Calu3 (cell line): ENCODE measurements at regions not wholly inside any gene's neighbourhood (a gene's known extent, or its start where the extent isn't known, plus 50 kb on each side); places are given as distances from the start of the nearest gene placed in this dataset.

ENCODE experiments used
- BruUV-seq: library from RNA; stranded (reverse); fragments of 400-500 nt; replicated peaks from 2 replicates; lab custom pipeline; 2021; lab: Mats Ljungman, UMichigan
- CTCF ChIA-PET: fragments of 300-600 bp; sonication (Branson Sonifier 250); formaldehyde crosslinking; loops from one replicate; lab custom pipeline; 2022; ENCODE audit warnings: antibody characterized with exemption; lab: Charles Lee
- DNase-seq: peaks from one replicate; pipeline ENCODE4 v3.0.0; 2022
- H3K27ac Mint-ChIP-seq: one replicate; pipeline ENCODE4 v1.8.0; 2022; ENCODE audit warnings: mixed read lengths; ENCODE audit not compliant: unreplicated experiment
- H3K27me3 Mint-ChIP-seq: one replicate; pipeline ENCODE4 v1.8.0; 2022; ENCODE audit warnings: mixed read lengths; ENCODE audit not compliant: unreplicated experiment
- H3K36me3 Mint-ChIP-seq: one replicate; pipeline ENCODE4 v1.8.0; 2022; ENCODE audit warnings: mild to moderate bottlenecking, moderate library complexity, mixed read lengths; ENCODE audit not compliant: insufficient read depth, unreplicated experiment
- H3K4me1 Mint-ChIP-seq: one replicate; pipeline ENCODE4 v1.8.0; 2022; ENCODE audit warnings: mild to moderate bottlenecking, low read depth, mixed read lengths; ENCODE audit not compliant: unreplicated experiment
- H3K4me3 Mint-ChIP-seq: one replicate; pipeline ENCODE4 v1.8.0; 2022; ENCODE audit warnings: mild to moderate bottlenecking, low read depth, moderate library complexity, mixed read lengths; ENCODE audit not compliant: unreplicated experiment
- H3K9me3 Mint-ChIP-seq: one replicate; pipeline ENCODE4 v1.8.0; 2022; ENCODE audit warnings: low read depth, mixed read lengths; ENCODE audit not compliant: unreplicated experiment
- intact Hi-C: fragments of 100-400 bp; cut with micrococcal nuclease; formaldehyde crosslinking; loops from one replicate; pipeline ENCODE4 v1.10.0; 2022; ENCODE audit not compliant: unreplicated experiment
- TF ChIP-seq, protein P1 (sequence below): fragments of 200-600 bp; IDR thresholded peaks from one replicate; pipeline ENCODE4 v1.8.0; 2022; ENCODE audit warnings: antibody characterized with exemption; ENCODE audit not compliant: unreplicated experiment

GRCh38 chr5:120967366-120967765 is 503.3 kb downstream of the PRR16 start:
- CTCF ChIA-PET = no interaction called here
- intact Hi-C loops = no loop called here

DNA sequence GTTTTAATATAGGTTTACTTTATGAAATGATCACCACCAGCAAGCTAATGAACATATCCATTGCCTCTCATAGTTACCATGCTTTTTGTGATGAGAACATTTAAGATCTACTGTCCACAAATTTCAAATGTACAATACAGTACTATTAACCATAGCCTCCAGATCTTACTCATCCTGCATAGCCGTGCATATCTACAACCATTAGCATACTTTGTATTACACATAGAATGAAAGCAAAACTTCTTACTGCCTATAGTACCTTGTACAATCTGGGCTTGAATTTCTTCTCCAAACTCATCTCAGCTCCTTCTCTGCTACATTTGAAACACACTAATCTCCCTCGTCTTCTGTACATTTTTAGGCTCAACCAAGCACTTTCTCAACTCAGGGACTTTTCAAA is 510.6 kb downstream of the PRR16 start:
- Mint-ChIP-seq H3K9me3 (no peaks in the 10 kb centered on the region), H3K27me3 (no peaks in the 10 kb centered on the region), H3K4me3 (no peak overlapping the region), H3K27ac (no peak overlapping the region), H3K4me1 (no peaks in the 10 kb centered on the region), H3K36me3 (no peaks in the 10 kb centered on the region)
- TF ChIP-seq, protein P1, sequence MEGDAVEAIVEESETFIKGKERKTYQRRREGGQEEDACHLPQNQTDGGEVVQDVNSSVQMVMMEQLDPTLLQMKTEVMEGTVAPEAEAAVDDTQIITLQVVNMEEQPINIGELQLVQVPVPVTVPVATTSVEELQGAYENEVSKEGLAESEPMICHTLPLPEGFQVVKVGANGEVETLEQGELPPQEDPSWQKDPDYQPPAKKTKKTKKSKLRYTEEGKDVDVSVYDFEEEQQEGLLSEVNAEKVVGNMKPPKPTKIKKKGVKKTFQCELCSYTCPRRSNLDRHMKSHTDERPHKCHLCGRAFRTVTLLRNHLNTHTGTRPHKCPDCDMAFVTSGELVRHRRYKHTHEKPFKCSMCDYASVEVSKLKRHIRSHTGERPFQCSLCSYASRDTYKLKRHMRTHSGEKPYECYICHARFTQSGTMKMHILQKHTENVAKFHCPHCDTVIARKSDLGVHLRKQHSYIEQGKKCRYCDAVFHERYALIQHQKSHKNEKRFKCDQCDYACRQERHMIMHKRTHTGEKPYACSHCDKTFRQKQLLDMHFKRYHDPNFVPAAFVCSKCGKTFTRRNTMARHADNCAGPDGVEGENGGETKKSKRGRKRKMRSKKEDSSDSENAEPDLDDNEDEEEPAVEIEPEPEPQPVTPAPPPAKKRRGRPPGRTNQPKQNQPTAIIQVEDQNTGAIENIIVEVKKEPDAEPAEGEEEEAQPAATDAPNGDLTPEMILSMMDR = no peak
- intact Hi-C loops = no loop called here
- CTCF ChIA-PET = no interaction called here
- no peak for DNase-seq
- no TSS peak for BruUV-seq

More at GRCh38 chr5:120967366-120967765, 503.3 kb downstream of the PRR16 start:
- no peak for DNase-seq
- H3K4me1 Mint-ChIP-seq = no peaks in the 10 kb centered on the region
- no peaks in the 10 kb centered on the region for H3K36me3 Mint-ChIP-seq
- no peaks in the 10 kb centered on the region for H3K27me3 Mint-ChIP-seq
- H3K27ac Mint-ChIP-seq = no peak overlapping the region
- H3K9me3 Mint-ChIP-seq = peaks cover 2% of the 10 kb centered on the region
- no TSS peak for BruUV-seq
- no peak overlapping the region for H3K4me3 Mint-ChIP-seq
- TF ChIP-seq, protein P1 = no peak

DNA sequence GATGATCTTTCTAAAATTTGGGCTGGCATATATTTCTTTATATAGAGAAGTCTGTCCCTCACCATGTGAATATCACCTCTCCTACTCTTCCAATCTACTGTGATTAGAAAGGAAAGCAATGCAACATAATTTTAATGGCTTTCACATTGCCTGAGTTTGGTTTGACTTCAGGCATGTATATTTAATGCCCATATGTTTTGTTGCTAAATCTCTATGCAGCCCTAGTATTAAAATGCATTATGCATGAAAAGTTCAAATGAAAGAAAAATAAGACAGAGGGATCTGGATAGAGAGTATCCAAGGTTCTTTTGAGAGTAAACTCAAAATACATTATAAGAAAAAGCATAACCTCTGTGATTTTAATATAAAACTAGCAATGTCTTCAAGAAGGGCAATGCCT is 518.3 kb downstream of the PRR16 start:
- no peak for DNase-seq
- CTCF ChIA-PET = no interaction called here
- TF ChIP-seq, protein P1 = no peak
- Mint-ChIP-seq H3K4me1 (no peaks in the 10 kb centered on the region), H3K9me3 (no peaks in the 10 kb centered on the region), H3K36me3 (no peaks in the 10 kb centered on the region), H3K27ac (no peak overlapping the region), H3K4me3 (no peak overlapping the region), H3K27me3 (no peaks in the 10 kb centered on the region)
- no TSS peak for BruUV-seq
- intact Hi-C loops = no loop called here

- no peak for DNase-seq
- H3K4me1 Mint-ChIP-seq = no peaks in the 10 kb centered on the region
- H3K36me3 Mint-ChIP-seq = no peaks in the 10 kb centered on the region
- intact Hi-C loops = loop anchor here (5.0 kb wide), 1 partner anchor 372 kb away; no protein-coding TSS in a partner anchor
- BruUV-seq = no TSS peak
- CTCF ChIA-PET = no interaction called here
- TF ChIP-seq, protein P1 = no peak
- no peak overlapping the region for H3K4me3 Mint-ChIP-seq
- no peaks in the 10 kb centered on the region for H3K9me3 Mint-ChIP-seq
- no peak overlapping the region for H3K27ac Mint-ChIP-seq
- no peaks in the 10 kb centered on the region for H3K27me3 Mint-ChIP-seq
Measured at GRCh38 chr5:120985526-120985925, 521.4 kb downstream of the PRR16 start.
